H1 (cell line): ENCODE measurements at regions not wholly inside any gene's neighbourhood (a gene's known extent, or its start where the extent isn't known, plus 50 kb on each side); places are given as distances from the start of the nearest gene placed in this dataset.

ENCODE experiments used
- CTCF ChIA-PET: fragments of 300-600 bp; sonication (Branson Sonifier 250); formaldehyde crosslinking; loops from one replicate; lab custom pipeline; 2021; ENCODE audit not compliant: partially characterized antibody; lab: Charles Lee
- POLR2A ChIA-PET: fragments of 300-600 bp; sonication (Branson Sonifier 250); formaldehyde crosslinking; loops from one replicate; lab custom pipeline; 2021; ENCODE audit warnings: inconsistent platforms; ENCODE audit not compliant: partially characterized antibody; lab: Charles Lee
- DNase-seq, 2 experiments: peaks; one replicate each; pipeline versions ENCODE4 v3.0.0 to v3.0.0-alpha.2; 2010 to 2022; ENCODE audit warnings: low spot score in 2 of 2, low read depth in 1 of 2, mixed read lengths in 1 of 2
- FAIRE-seq: peaks from 2 replicates; lab custom pipeline; 2011; peaks lifted over from hg19 to GRCh38; lab: Jason Lieb, UNC
- H2AFZ ChIP-seq: 2 replicates; pipeline ENCODE4 v1.8.1; 2012; ENCODE audit warnings: low read length, inconsistent platforms
- H2AK5ac ChIP-seq: 2 replicates; pipeline ENCODE4 v1.6.1; 2013; ENCODE audit warnings: low read depth, low read length
- H2BK120ac ChIP-seq: replicated peaks from 2 replicates; pipeline ENCODE3; 2013; ENCODE audit warnings: low read depth, low read length, inconsistent platforms
- H2BK12ac ChIP-seq: 2 replicates; pipeline ENCODE4 v1.6.1; 2013; ENCODE audit warnings: low read depth, low read length
- H2BK15ac ChIP-seq: 2 replicates; pipeline ENCODE4 v1.6.1; 2013; ENCODE audit warnings: low read length
- H2BK20ac ChIP-seq: 2 replicates; pipeline ENCODE4 v1.6.1; 2013; ENCODE audit warnings: low read length
- H2BK5ac ChIP-seq: 2 replicates; pipeline ENCODE4 v1.6.1; 2013; ENCODE audit warnings: low read depth, low read length
- H3K14ac ChIP-seq: 2 replicates; pipeline ENCODE4 v1.6.1; 2013; ENCODE audit warnings: inconsistent platforms; ENCODE audit not compliant: insufficient read length
- H3K18ac ChIP-seq: 2 replicates; pipeline ENCODE4 v1.6.1; 2013; ENCODE audit warnings: low read length; ENCODE audit errors: extremely low read depth
- H3K23ac ChIP-seq: 2 replicates; pipeline ENCODE4 v1.6.1; 2013; ENCODE audit warnings: inconsistent platforms; ENCODE audit not compliant: insufficient read length
- H3K23me2 ChIP-seq: 2 replicates; pipeline ENCODE4 v1.6.1; 2013; ENCODE audit warnings: low read depth, low read length
- H3K27ac ChIP-seq: 2 replicates; pipeline ENCODE4 v1.6.1; 2011; ENCODE audit warnings: low read depth, low read length, inconsistent platforms
- H3K27me3 ChIP-seq, 4 experiments: replicated peaks in 1 of 4; 1 replicate in 1 of 4; 2 replicates in 3 of 4; pipeline versions ENCODE4 v1.6.1 to v1.8.1; 2011 to 2013; ENCODE audit warnings: low read length in 3 of 4, mild to moderate bottlenecking in 3 of 4, inconsistent platforms in 2 of 4, mixed read lengths in 2 of 4, moderate library complexity in 1 of 4; ENCODE audit not compliant: control insufficient read depth in 3 of 4, insufficient read depth in 3 of 4; ENCODE audit errors: extremely low read depth in 1 of 4
- H3K36me3 ChIP-seq, 4 experiments: 2 replicates each; pipeline versions ENCODE4 v1.6.1 to v1.8.1; 2011 to 2013; ENCODE audit warnings: mild to moderate bottlenecking in 4 of 4, low read length in 3 of 4, moderate library complexity in 2 of 4, control low read depth in 1 of 4, inconsistent platforms in 1 of 4; ENCODE audit not compliant: insufficient read depth in 4 of 4, control insufficient read depth in 2 of 4
- H3K4ac ChIP-seq: replicated peaks from 2 replicates; pipeline ENCODE3; 2013; ENCODE audit warnings: low read length, low read depth, mixed read lengths, inconsistent platforms; ENCODE audit not compliant: insufficient read length
- H3K4me1 ChIP-seq, 4 experiments: replicated peaks in 1 of 4; 1 replicate in 1 of 4; 2 replicates in 3 of 4; pipeline versions ENCODE4 v1.6.1 to v1.8.1; 2011 to 2013; ENCODE audit warnings: low read length in 3 of 4, inconsistent platforms in 2 of 4, mixed read lengths in 1 of 4; ENCODE audit not compliant: insufficient read depth in 4 of 4, control insufficient read depth in 3 of 4
- H3K4me2 ChIP-seq, 2 experiments: 2 replicates each; pipeline versions ENCODE4 v1.6.1 to v1.8.1; 2011 to 2013; ENCODE audit warnings: low read depth in 2 of 2, low read length in 2 of 2, control low read depth in 1 of 2, inconsistent platforms in 1 of 2, mild to moderate bottlenecking in 1 of 2; ENCODE audit not compliant: insufficient read depth in 1 of 2
- H3K4me3 ChIP-seq, 4 experiments: fragments of 200-600, 300-600 bp in 1 of 4; sonication (generic), shearing (Covaris generic), sonication (Bioruptor Twin) in 1 of 4; 2 replicates each; pipeline versions ENCODE4 v1.5.1 to v1.8.1; 2011 to 2016; ENCODE audit warnings: low read length in 4 of 4, low read depth in 3 of 4, control low read depth in 2 of 4, inconsistent platforms in 2 of 4, mild to moderate bottlenecking in 2 of 4, mixed read lengths in 1 of 4, moderate library complexity in 1 of 4; ENCODE audit not compliant: insufficient read depth in 2 of 4; ENCODE audit errors: extremely low read depth in 1 of 4
- H3K56ac ChIP-seq: replicated peaks from 2 replicates; pipeline ENCODE3; 2013; ENCODE audit warnings: low read depth, mild to moderate bottlenecking, mixed read lengths, low read length, inconsistent platforms; ENCODE audit not compliant: insufficient read length
- H3K79me1 ChIP-seq: 2 replicates; pipeline ENCODE4 v1.6.1; 2013; ENCODE audit warnings: low read depth, low read length, control low read depth
- H3K79me2 ChIP-seq, 2 experiments: 2 replicates each; pipeline versions ENCODE4 v1.6.1 to v1.8.1; 2012 to 2013; ENCODE audit warnings: low read length in 2 of 2, mild to moderate bottlenecking in 2 of 2, inconsistent platforms in 1 of 2; ENCODE audit not compliant: insufficient read depth in 2 of 2, control insufficient read depth in 1 of 2
- H3K9ac ChIP-seq, 4 experiments: replicated peaks in 1 of 4; 1 replicate in 1 of 4; 2 replicates in 3 of 4; pipeline versions ENCODE4 v1.6.1 to v1.8.1; 2011 to 2013; ENCODE audit warnings: low read depth in 3 of 4, low read length in 3 of 4, control low read depth in 2 of 4, mild to moderate bottlenecking in 2 of 4, moderate library complexity in 2 of 4, inconsistent platforms in 1 of 4; ENCODE audit errors: extremely low read depth in 1 of 4
- H3K9me3 ChIP-seq, 2 experiments: 2 replicates each; pipeline versions ENCODE4 v1.6.1 to v1.8.1; 2012 to 2013; ENCODE audit warnings: mild to moderate bottlenecking in 2 of 2, moderate library complexity in 2 of 2, control low read depth in 1 of 2, inconsistent platforms in 1 of 2, low read depth in 1 of 2, low read length in 1 of 2, mixed read lengths in 1 of 2; ENCODE audit not compliant: insufficient read depth in 2 of 2
- H4K20me1 ChIP-seq, 2 experiments: replicated peaks in 1 of 2; 2 replicates each; pipeline versions ENCODE3 to v1.8.1; 2011 to 2013; ENCODE audit warnings: inconsistent platforms in 2 of 2, low read length in 2 of 2, mild to moderate bottlenecking in 1 of 2; ENCODE audit not compliant: insufficient read depth in 2 of 2, control insufficient read depth in 1 of 2
- H4K5ac ChIP-seq: 2 replicates; pipeline ENCODE4 v1.6.1; 2013; ENCODE audit warnings: low read length, low read depth, mixed read lengths, inconsistent platforms; ENCODE audit not compliant: insufficient read length
- H4K8ac ChIP-seq: 2 replicates; pipeline ENCODE4 v1.8.0; 2013; ENCODE audit warnings: mild to moderate bottlenecking, moderate library complexity, low read length, inconsistent platforms; ENCODE audit not compliant: insufficient read depth; ENCODE audit errors: extremely low read depth
- H4K91ac ChIP-seq: replicated peaks from 2 replicates; pipeline ENCODE3; 2013; ENCODE audit warnings: low read length, mixed read lengths, inconsistent platforms; ENCODE audit not compliant: insufficient read length
- BCL11A ChIP-seq, 2 experiments: IDR thresholded peaks; one replicate each; pipeline ENCODE4 v1.6.1; 2011; ENCODE audit warnings: low read depth in 2 of 2, low read length in 2 of 2, mild to moderate bottlenecking in 2 of 2
- CBX8 ChIP-seq: fragments of 300-800, 300-1000 bp; sonication (generic); IDR thresholded peaks from 2 replicates; pipeline ENCODE4 v1.7.1; 2016; ENCODE audit warnings: low read depth, low read length, borderline replicate concordance
- CTCF ChIP-seq, 3 experiments: IDR thresholded peaks; 1 replicate in 2 of 3; 2 replicates in 1 of 3; pipeline versions ENCODE4 v1.5.1 to v1.6.1; 2011; ENCODE audit warnings: low read length in 3 of 3, mild to moderate bottlenecking in 3 of 3, inconsistent platforms in 2 of 3, low read depth in 1 of 3, moderate library complexity in 1 of 3; ENCODE audit not compliant: insufficient read depth in 1 of 3; ENCODE audit errors: control extremely low read depth in 1 of 3
- E2F6 ChIP-seq: IDR thresholded peaks from 2 replicates; pipeline ENCODE4 v1.6.1; 2012; ENCODE audit warnings: inconsistent platforms
- EZH2 ChIP-seq: fragments of 200-600 bp; sonication (generic); IDR thresholded peaks from 2 replicates; pipeline ENCODE4 v1.7.1; 2012; ENCODE audit warnings: low read depth, mild to moderate bottlenecking, moderate library complexity, low read length, inconsistent platforms; ENCODE audit not compliant: severe bottlenecking
- FOSL1 ChIP-seq: IDR thresholded peaks from 2 replicates; pipeline ENCODE4 v1.6.1; 2011; ENCODE audit warnings: mild to moderate bottlenecking, low read depth, low read length, moderate library complexity; ENCODE audit not compliant: insufficient read depth
- KDM4A ChIP-seq: IDR thresholded peaks from one replicate; pipeline ENCODE4 v1.7.1; 2012; ENCODE audit warnings: low read depth, mild to moderate bottlenecking, moderate library complexity, low read length, inconsistent platforms; ENCODE audit not compliant: severe bottlenecking
- SIRT6 ChIP-seq: IDR thresholded peaks from one replicate; pipeline ENCODE4 v1.7.1; 2012; ENCODE audit warnings: low read length, inconsistent platforms
- SUZ12 ChIP-seq: fragments of 200-600 bp; sonication (generic); IDR thresholded peaks from 2 replicates; pipeline ENCODE4 v1.6.1; 2012; ENCODE audit warnings: mild to moderate bottlenecking, inconsistent platforms, low read length, moderate library complexity, mixed read lengths
- TAF1 ChIP-seq: IDR thresholded peaks from 2 replicates; pipeline ENCODE4 v1.6.1; 2011; ENCODE audit warnings: mild to moderate bottlenecking, low read depth, low read length
- TAF7 ChIP-seq: optimal IDR thresholded peaks from 2 replicates; pipeline ENCODE3; 2011; ENCODE audit warnings: low read depth, mild to moderate bottlenecking, inconsistent platforms, low read length, moderate library complexity, borderline replicate concordance
- TBP ChIP-seq: IDR thresholded peaks from 2 replicates; pipeline ENCODE4 v1.6.1; 2011; ENCODE audit warnings: low read depth, low read length, improper control_type of control experiment
- WGBS, 2 experiments: shearing (Covaris generic) in 1 of 2; methylation state at CpG; one replicate each; pipeline versions ENCODE4 v1.1.6 to v1.1.7; 2013 to 2015; ENCODE audit warnings: low lambda C conversion rate in 2 of 2, mixed read lengths in 2 of 2, inconsistent platforms in 1 of 2, low coverage in 1 of 2, missing lambda C conversion rate in 1 of 2; ENCODE audit not compliant: insufficient replicate concordance in 2 of 2, insufficient coverage in 1 of 2, insufficient read length in 1 of 2; ENCODE audit errors: extremely low coverage in 1 of 2, missing lambda C conversion rate in 1 of 2; 5-methylcytosine and 5-hydroxymethylcytosine counted together

DNA sequence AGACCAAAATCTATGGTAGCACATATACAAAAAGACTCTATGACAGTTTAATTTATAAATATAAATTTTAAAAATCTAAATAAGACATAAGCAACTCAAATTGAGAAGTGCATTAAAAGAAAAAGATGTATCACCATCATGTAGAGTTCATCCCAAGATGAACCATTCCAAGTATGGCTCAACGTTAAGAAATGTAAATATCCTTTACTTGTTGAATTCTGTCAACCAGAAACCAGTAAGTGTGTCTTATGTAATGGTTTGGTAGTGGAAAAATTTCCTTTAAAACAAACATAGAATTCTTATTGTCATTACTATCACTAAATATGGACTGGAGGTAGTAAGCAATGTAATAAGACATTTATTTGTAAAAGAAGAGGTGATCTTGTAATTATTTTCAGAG lies 87.3 kb downstream of the YIPF5 start:
- Histone ChIP-seq H2BK15ac (no peak overlapping the region), H4K5ac (no peak overlapping the region), H2BK5ac (no peak overlapping the region), H4K20me1 (no peaks in the 10 kb centered on the region), H3K23me2 (no peaks in the 10 kb centered on the region), H2BK120ac (no peak overlapping the region), H3K56ac (no peak overlapping the region), H4K8ac (no peak overlapping the region), H3K4me1 (no peaks in the 10 kb centered on the region), H3K4ac (no peak overlapping the region), H3K4me2 (no peak overlapping the region), H2BK12ac (no peak overlapping the region), H4K91ac (no peak overlapping the region), H3K79me2 (no peaks in the 10 kb centered on the region), H3K79me1 (no peaks in the 10 kb centered on the region), H3K18ac (no peak overlapping the region), H2AK5ac (no peak overlapping the region), H3K27me3 (no peaks in the 10 kb centered on the region), H3K36me3 (no peaks in the 10 kb centered on the region; a peak in 1 of 8 replicates), H3K9ac (no peak overlapping the region), H2AFZ (no peak overlapping the region), H3K9me3 (peaks cover 4 to 8% of the 10 kb centered on the region in 2 experiments; a peak in 2 of 4 replicates), H3K27ac (no peak overlapping the region), H3K14ac (no peak overlapping the region), H3K23ac (no peak overlapping the region), H2BK20ac (no peak overlapping the region), H3K4me3 (no peak overlapping the region)
- POLR2A ChIA-PET, result no interaction called here
- FAIRE-seq, result no peak
- CTCF ChIA-PET, result no interaction called here
- DNase-seq, result no peak
- 100% methylated on average over 1 of the region's 1 CpG; no CpG with 5 or more reads in 1 of the 2 experiments for WGBS, 2 experiments
- TF ChIP-seq TAF1, result no peak
- no peak for TF ChIP-seq CBX8
- no peak for TF ChIP-seq E2F6
- TF ChIP-seq KDM4A, result no peak
- no peak for TF ChIP-seq CTCF (IDR thresholded peaks at IDR 0.05; ENCODE audit: control extremely low read depth in 1 of 3, insufficient read depth in 1 of 3, low read depth in 1 of 3, low read length in 3 of 3)
- TF ChIP-seq TAF7, result no peak
- TF ChIP-seq TBP, result no peak
- TF ChIP-seq SUZ12, result no peak
- TF ChIP-seq FOSL1, result no peak
- TF ChIP-seq SIRT6, result no peak
- TF ChIP-seq BCL11A (IDR thresholded peaks at IDR 0.05; ENCODE audit: low read depth in 2 of 2, low read length in 2 of 2), result no peak
- TF ChIP-seq EZH2, result no peak
